ENCODE measurements at regions not wholly inside any gene's neighbourhood (a gene's known extent, or its start where the extent isn't known, plus 50 kb on each side); places are given as distances from the start of the nearest gene placed in this dataset.

DNA sequence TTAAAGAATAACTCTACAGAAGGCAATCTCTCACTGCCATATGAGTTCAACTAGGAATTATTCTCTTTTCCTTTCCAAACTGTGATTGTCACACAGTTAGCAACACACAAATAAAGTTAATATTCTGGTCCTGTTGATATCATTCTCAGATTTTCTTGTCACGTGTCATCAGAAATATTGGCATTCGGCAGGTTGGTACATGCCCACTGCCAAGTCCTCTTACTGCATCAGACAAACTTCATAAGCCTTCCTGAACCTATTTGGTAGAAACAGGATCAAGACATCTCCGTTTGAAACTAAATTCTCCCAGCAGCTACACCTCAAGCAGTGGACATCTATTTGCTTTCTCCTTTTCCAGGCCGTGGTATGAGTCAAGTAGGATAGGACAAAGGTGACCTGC lies 177.9 kb upstream of the SOX2 start:
- TF ChIP-seq RAD21 (IDR thresholded peaks at IDR 0.05; ENCODE audit: low read depth) (no peak), EGR1 (IDR thresholded peaks at IDR 0.05) (no peak), YY1 (IDR thresholded peaks at IDR 0.05; ENCODE audit: low read depth) (no peak), CREB1 (IDR thresholded peaks at IDR 0.05; ENCODE audit: low read depth) (no peak), TCF12 (IDR thresholded peaks at IDR 0.05; ENCODE audit: low read depth) (no peak), TAF1 (IDR thresholded peaks at IDR 0.05; ENCODE audit: low read depth) (no peak)
- TF ChIP-seq, protein P1, sequence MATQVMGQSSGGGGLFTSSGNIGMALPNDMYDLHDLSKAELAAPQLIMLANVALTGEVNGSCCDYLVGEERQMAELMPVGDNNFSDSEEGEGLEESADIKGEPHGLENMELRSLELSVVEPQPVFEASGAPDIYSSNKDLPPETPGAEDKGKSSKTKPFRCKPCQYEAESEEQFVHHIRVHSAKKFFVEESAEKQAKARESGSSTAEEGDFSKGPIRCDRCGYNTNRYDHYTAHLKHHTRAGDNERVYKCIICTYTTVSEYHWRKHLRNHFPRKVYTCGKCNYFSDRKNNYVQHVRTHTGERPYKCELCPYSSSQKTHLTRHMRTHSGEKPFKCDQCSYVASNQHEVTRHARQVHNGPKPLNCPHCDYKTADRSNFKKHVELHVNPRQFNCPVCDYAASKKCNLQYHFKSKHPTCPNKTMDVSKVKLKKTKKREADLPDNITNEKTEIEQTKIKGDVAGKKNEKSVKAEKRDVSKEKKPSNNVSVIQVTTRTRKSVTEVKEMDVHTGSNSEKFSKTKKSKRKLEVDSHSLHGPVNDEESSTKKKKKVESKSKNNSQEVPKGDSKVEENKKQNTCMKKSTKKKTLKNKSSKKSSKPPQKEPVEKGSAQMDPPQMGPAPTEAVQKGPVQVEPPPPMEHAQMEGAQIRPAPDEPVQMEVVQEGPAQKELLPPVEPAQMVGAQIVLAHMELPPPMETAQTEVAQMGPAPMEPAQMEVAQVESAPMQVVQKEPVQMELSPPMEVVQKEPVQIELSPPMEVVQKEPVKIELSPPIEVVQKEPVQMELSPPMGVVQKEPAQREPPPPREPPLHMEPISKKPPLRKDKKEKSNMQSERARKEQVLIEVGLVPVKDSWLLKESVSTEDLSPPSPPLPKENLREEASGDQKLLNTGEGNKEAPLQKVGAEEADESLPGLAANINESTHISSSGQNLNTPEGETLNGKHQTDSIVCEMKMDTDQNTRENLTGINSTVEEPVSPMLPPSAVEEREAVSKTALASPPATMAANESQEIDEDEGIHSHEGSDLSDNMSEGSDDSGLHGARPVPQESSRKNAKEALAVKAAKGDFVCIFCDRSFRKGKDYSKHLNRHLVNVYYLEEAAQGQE (IDR thresholded peaks at IDR 0.05; ENCODE audit: low read depth) = no peak

DNA sequence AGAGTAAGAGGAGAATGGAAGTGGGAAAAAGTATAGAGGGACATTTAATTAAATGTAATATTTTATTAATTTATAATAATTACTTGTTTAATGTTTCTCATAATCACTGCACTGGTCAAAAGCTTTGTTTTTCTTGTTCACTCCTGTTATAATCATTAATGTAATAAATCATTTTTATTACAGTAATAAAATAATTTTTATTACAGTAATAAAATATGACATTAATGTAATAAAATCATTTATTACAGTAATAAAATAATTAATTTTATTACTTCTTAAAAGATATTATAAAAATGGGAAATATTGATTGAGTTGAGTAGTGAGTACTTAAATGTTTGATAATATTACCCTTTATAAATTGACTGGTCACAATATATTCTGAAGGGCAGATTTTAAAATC lies 181.1 kb upstream of the SOX2 start:
- TF ChIP-seq FOXM1 (IDR thresholded peaks at IDR 0.05; ENCODE audit: borderline replicate concordance, low read depth) (no peak), ZBTB7A (IDR thresholded peaks at IDR 0.05; ENCODE audit: low read depth) (no peak), NFIC (IDR thresholded peaks at IDR 0.05) (no peak), CEBPB (IDR thresholded peaks at IDR 0.05) (no peak), EGR1 (IDR thresholded peaks at IDR 0.05) (no peak), USF1 (IDR thresholded peaks at IDR 0.05) (no peak), YY1 (IDR thresholded peaks at IDR 0.05; ENCODE audit: low read depth) (no peak), TEAD4 (IDR thresholded peaks at IDR 0.05) (no peak), CREB1 (IDR thresholded peaks at IDR 0.05; ENCODE audit: low read depth) (no peak), TCF12 (IDR thresholded peaks at IDR 0.05; ENCODE audit: low read depth) (no peak), EP300 (IDR thresholded peaks at IDR 0.05; ENCODE audit: borderline replicate concordance) (no peak), RAD21 (IDR thresholded peaks at IDR 0.05; ENCODE audit: low read depth) (no peak), MAX (IDR thresholded peaks at IDR 0.05) (no peak), TAF1 (IDR thresholded peaks at IDR 0.05; ENCODE audit: low read depth) (no peak)
- TF ChIP-seq, protein P1 (IDR thresholded peaks at IDR 0.05; ENCODE audit: low read depth) = no peak

DNA sequence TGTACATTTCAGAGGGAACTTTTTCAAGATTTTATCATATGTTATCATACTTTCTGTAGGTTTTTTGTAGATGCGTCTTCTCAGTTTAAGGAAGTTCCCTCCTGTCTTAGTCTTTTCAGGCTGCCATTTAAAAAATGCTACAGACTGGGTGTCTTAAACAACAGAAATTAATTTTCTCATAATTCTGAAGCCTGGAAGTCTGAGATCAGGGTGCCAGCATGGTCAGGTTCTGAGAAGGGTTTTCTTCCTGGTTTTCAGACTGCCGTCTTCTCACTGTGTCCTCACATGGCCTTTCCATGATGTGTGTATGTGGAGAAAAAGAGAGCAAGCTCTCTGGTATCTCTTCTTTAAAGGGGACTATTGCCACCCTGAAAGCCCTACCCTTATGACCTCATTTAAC lies 189.9 kb upstream of the SOX2 start:
- TF ChIP-seq CEBPB (IDR thresholded peaks at IDR 0.05) = no peak
- no peak for TF ChIP-seq RAD21 (IDR thresholded peaks at IDR 0.05; ENCODE audit: low read depth)
- no peak for TF ChIP-seq ZBTB7A (IDR thresholded peaks at IDR 0.05; ENCODE audit: low read depth)
- no peak for TF ChIP-seq TEAD4 (IDR thresholded peaks at IDR 0.05)
- TF ChIP-seq NFIC (IDR thresholded peaks at IDR 0.05) = no peak
- no peak for TF ChIP-seq TAF1 (IDR thresholded peaks at IDR 0.05; ENCODE audit: low read depth)
- TF ChIP-seq CREB1 (IDR thresholded peaks at IDR 0.05; ENCODE audit: low read depth) = no peak
- no peak for TF ChIP-seq FOXM1 (IDR thresholded peaks at IDR 0.05; ENCODE audit: borderline replicate concordance, low read depth)
- TF ChIP-seq MAX (IDR thresholded peaks at IDR 0.05) = no peak
- TF ChIP-seq EGR1 (IDR thresholded peaks at IDR 0.05) = no peak
- TF ChIP-seq, protein P1 (IDR thresholded peaks at IDR 0.05; ENCODE audit: low read depth) = no peak
- no peak for TF ChIP-seq EP300 (IDR thresholded peaks at IDR 0.05; ENCODE audit: borderline replicate concordance)
- TF ChIP-seq YY1 (IDR thresholded peaks at IDR 0.05; ENCODE audit: low read depth) = no peak
- TF ChIP-seq TCF12 (IDR thresholded peaks at IDR 0.05; ENCODE audit: low read depth) = no peak
- TF ChIP-seq USF1 (IDR thresholded peaks at IDR 0.05) = no peak

- TF ChIP-seq YY1 (IDR thresholded peaks at IDR 0.05; ENCODE audit: low read depth) = no peak
- TF ChIP-seq CEBPB (IDR thresholded peaks at IDR 0.05) = no peak
- no peak for TF ChIP-seq TAF1 (IDR thresholded peaks at IDR 0.05; ENCODE audit: low read depth)
- TF ChIP-seq TEAD4 (IDR thresholded peaks at IDR 0.05) = no peak
- no peak for TF ChIP-seq FOXM1 (IDR thresholded peaks at IDR 0.05; ENCODE audit: borderline replicate concordance, low read depth)
- TF ChIP-seq EGR1 (IDR thresholded peaks at IDR 0.05) = no peak
- no peak for TF ChIP-seq USF1 (IDR thresholded peaks at IDR 0.05)
Measured at GRCh38 chr3:181518222-181518621, 193.5 kb upstream of the SOX2 start.
